ENCODE measurements at regions not wholly inside any gene's neighbourhood (a gene's known extent, or its start where the extent isn't known, plus 50 kb on each side); places are given as distances from the start of the nearest gene placed in this dataset.

- no peaks in the 10 kb centered on the region for H3K27me3 ChIP-seq (replicated peaks in 1 of 4; ENCODE audit: control extremely low read depth in 1 of 4, control insufficient read depth in 3 of 4, insufficient read depth in 4 of 4, low read length in 3 of 4)
- no peaks in the 10 kb centered on the region for H3K79me2 ChIP-seq (ENCODE audit: control insufficient read depth, insufficient read depth, low read length)
- POLR2A ChIA-PET = no interaction called here
- no peak overlapping the region for H3K9ac ChIP-seq (ENCODE audit: low read length)
- H3K4me1 ChIP-seq (ENCODE audit: control insufficient read depth in 2 of 2, insufficient read depth in 2 of 2, low read length in 2 of 2) = no peaks in the 10 kb centered on the region
- Mint-ChIP-seq H3K9me3 (ENCODE audit: insufficient read depth) (peaks cover 9% of the 10 kb centered on the region), H3K27ac (no peak overlapping the region), H3K4me3 (no peak overlapping the region), H3K4me1 (no peaks in the 10 kb centered on the region), H3K27me3 (no peaks in the 10 kb centered on the region)
- no peak overlapping the region for H3K4me2 ChIP-seq (replicated peaks; ENCODE audit: low read depth, low read length, poor library complexity, severe bottlenecking)
- TF ChIP-seq CTCF (IDR thresholded peaks at IDR 0.05) = no peak
- no peak for TF ChIP-seq EZH2 (IDR thresholded peaks at IDR 0.05; ENCODE audit: borderline replicate concordance, insufficient read depth, low read depth, low read length, poor library complexity, severe bottlenecking)
- H3K27ac ChIP-seq (ENCODE audit: low read length in 2 of 2) = no peak overlapping the region
- H3K36me3 ChIP-seq (replicated peaks in 1 of 2; ENCODE audit: control extremely low read depth in 1 of 2, control insufficient read depth in 1 of 2, extremely low read depth in 1 of 2, insufficient read depth in 2 of 2, low read length in 1 of 2) = no peaks in the 10 kb centered on the region
- DNase-seq = no peak
- intact Hi-C loops (cut with micrococcal nuclease) = no loop called here
- no peaks in the 10 kb centered on the region for H4K20me1 ChIP-seq (ENCODE audit: control insufficient read depth, insufficient read depth, low read length, poor library complexity, severe bottlenecking)
- no peak for ATAC-seq (ENCODE audit: low read depth)
- H3K9me3 ChIP-seq (ENCODE audit: control extremely low read depth in 1 of 3, control insufficient read depth in 2 of 3, insufficient read depth in 1 of 3, low read length in 2 of 3) = no peaks in the 10 kb centered on the region
- no CpG with 5 or more reads among the region's 1 CpG for WGBS (ENCODE audit: insufficient coverage)
- H3K4me3 ChIP-seq (ENCODE audit: control extremely low read depth in 1 of 5, extremely low read depth in 1 of 5, insufficient read depth in 1 of 5, low read depth in 2 of 5, low read length in 4 of 5) = no peak overlapping the region
- H2AFZ ChIP-seq (ENCODE audit: insufficient read depth, low read depth, low read length, poor library complexity, severe bottlenecking) = no peak overlapping the region
- CTCF ChIA-PET = no interaction called here
Observed at GRCh38 chr20:55488593-55488992, 516.7 kb downstream of the CBLN4 start.

- Histone ChIP-seq H3K79me2 (ENCODE audit: control insufficient read depth, insufficient read depth, low read length) (no peaks in the 10 kb centered on the region), H3K27ac (ENCODE audit: low read length in 2 of 2) (no peak overlapping the region), H3K36me3 (replicated peaks in 1 of 2; ENCODE audit: control extremely low read depth in 1 of 2, control insufficient read depth in 1 of 2, extremely low read depth in 1 of 2, insufficient read depth in 2 of 2, low read length in 1 of 2) (no peaks in the 10 kb centered on the region), H2AFZ (ENCODE audit: insufficient read depth, low read depth, low read length, poor library complexity, severe bottlenecking) (no peak overlapping the region), H4K20me1 (ENCODE audit: control insufficient read depth, insufficient read depth, low read length, poor library complexity, severe bottlenecking) (no peaks in the 10 kb centered on the region), H3K9ac (ENCODE audit: low read length) (no peak overlapping the region), H3K27me3 (replicated peaks in 1 of 4; ENCODE audit: control extremely low read depth in 1 of 4, control insufficient read depth in 3 of 4, insufficient read depth in 4 of 4, low read length in 3 of 4) (no peaks in the 10 kb centered on the region), H3K4me1 (ENCODE audit: control insufficient read depth in 2 of 2, insufficient read depth in 2 of 2, low read length in 2 of 2) (no peaks in the 10 kb centered on the region), H3K4me3 (ENCODE audit: control extremely low read depth in 1 of 5, extremely low read depth in 1 of 5, insufficient read depth in 1 of 5, low read depth in 2 of 5, low read length in 4 of 5) (no peak overlapping the region), H3K9me3 (ENCODE audit: control extremely low read depth in 1 of 3, control insufficient read depth in 2 of 3, insufficient read depth in 1 of 3, low read length in 2 of 3) (no peaks in the 10 kb centered on the region), H3K4me2 (replicated peaks; ENCODE audit: low read depth, low read length, poor library complexity, severe bottlenecking) (no peak overlapping the region)
- CTCF ChIA-PET = no interaction called here
- Mint-ChIP-seq H3K4me3 (no peak overlapping the region), H3K27me3 (no peaks in the 10 kb centered on the region), H3K27ac (no peak overlapping the region), H3K9me3 (ENCODE audit: insufficient read depth) (no peaks in the 10 kb centered on the region), H3K4me1 (no peaks in the 10 kb centered on the region)
- ATAC-seq (ENCODE audit: low read depth) (no peak), DNase-seq (no peak)
- intact Hi-C loops (cut with micrococcal nuclease) = no loop called here
- WGBS (ENCODE audit: insufficient coverage) = no CpG with 5 or more reads among the region's 2 CpGs
- POLR2A ChIA-PET = no interaction called here
- TF ChIP-seq CTCF (IDR thresholded peaks at IDR 0.05) (no peak), EZH2 (IDR thresholded peaks at IDR 0.05; ENCODE audit: borderline replicate concordance, insufficient read depth, low read depth, low read length, poor library complexity, severe bottlenecking) (no peak)
Observed at GRCh38 chr20:55478724-55479450, 526.4 kb downstream of the CBLN4 start.
